Skin epidermis (tissue), 12 donors: ENCODE measurements at regions not wholly inside any gene's neighbourhood (a gene's known extent, or its start where the extent isn't known, plus 50 kb on each side); places are given as distances from the start of the nearest gene placed in this dataset.

ENCODE experiments used
- H3K27ac ChIP-seq, 21 experiments: fragments of 200-600 bp; sonication (generic) in 11 of 21; one replicate each; pipeline ENCODE4 v1.5.0; 2020; ENCODE audit warnings: mild to moderate bottlenecking in 3 of 21, inconsistent platforms in 2 of 21, moderate library complexity in 2 of 21
- H3K4me3 ChIP-seq, 7 experiments: fragments of 200-600 bp; sonication (generic) in 2 of 7; one replicate each; pipeline ENCODE4 v1.5.0; 2020; ENCODE audit warnings: inconsistent platforms in 2 of 7, mild to moderate bottlenecking in 2 of 7, moderate library complexity in 1 of 7

GRCh38 chr4:136985683-136986082 is 546.6 kb downstream of the PCDH18 start:
- Histone ChIP-seq H3K4me3 (no peak overlapping the region), H3K27ac (no peak overlapping the region)

DNA sequence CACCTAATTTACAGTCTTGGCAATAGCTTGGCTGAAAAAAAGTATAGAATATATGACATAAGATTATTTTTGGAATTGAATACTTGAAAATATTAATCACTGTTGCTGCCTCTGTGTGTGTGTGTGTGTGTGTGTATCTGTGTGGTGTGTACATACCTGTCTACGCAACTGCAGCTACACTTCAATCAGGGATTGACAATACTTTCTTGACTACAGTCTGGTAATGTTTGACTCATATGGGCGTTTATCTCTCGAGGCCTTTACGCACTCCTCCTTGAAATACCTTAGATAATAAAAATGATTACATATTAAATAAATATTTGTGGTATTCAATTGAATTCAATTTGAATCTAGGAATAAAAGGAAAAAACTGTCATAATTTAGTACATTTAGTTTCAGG is 565.2 kb downstream of the PCDH18 start:
- no peak overlapping the region for H3K4me3 ChIP-seq
- no peak overlapping the region for H3K27ac ChIP-seq

GRCh38 chr4:136965478-136965877 is 566.8 kb downstream of the PCDH18 start:
- H3K4me3 ChIP-seq, result no peak overlapping the region
- no peak overlapping the region for H3K27ac ChIP-seq

DNA sequence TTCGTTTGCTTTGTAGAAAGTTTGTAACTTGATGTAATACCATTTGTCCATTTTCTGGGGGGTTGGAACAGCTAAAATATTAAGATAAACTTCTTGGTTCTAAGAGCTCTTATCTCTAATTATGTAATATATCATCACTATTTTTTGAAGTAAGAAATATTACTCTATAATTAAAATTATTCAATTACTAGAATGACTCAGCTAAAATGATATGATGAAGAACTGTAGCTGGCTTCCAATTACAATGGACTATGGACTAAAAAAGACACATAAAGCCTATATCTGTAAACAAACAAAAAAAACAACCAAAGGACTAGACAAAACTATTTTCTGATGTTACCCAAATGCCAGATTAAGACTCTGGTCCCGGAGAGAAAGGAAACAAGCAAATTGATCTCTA is 569.4 kb downstream of the PCDH18 start:
- H3K27ac ChIP-seq, result no peak overlapping the region
- no peak overlapping the region for H3K4me3 ChIP-seq

GRCh38 chr4:136946307-136946907 is 585.9 kb downstream of the PCDH18 start:
- no peak overlapping the region for H3K4me3 ChIP-seq
- H3K27ac ChIP-seq, result no peak overlapping the region

DNA sequence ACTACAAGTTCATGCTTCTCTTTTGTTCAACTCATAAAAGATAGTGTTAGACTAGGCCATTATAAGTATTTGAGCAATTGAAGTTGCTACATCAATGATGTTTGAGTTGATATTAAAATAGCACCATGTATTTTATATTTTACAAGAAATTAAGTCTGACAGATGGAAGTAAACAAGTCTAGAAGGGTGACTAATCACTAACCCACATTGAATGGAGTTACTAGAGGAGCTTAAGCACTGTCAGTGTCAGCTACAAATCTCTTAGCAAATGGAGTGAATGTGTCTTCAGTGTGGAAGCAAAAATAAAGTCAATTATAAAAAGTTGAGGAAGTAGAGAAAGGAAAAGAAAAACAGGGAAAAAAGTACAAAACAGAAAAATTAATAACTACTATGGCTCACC is 592.5 kb downstream of the PCDH18 start:
- Histone ChIP-seq H3K4me3 (no peak overlapping the region), H3K27ac (no peak overlapping the region)

DNA sequence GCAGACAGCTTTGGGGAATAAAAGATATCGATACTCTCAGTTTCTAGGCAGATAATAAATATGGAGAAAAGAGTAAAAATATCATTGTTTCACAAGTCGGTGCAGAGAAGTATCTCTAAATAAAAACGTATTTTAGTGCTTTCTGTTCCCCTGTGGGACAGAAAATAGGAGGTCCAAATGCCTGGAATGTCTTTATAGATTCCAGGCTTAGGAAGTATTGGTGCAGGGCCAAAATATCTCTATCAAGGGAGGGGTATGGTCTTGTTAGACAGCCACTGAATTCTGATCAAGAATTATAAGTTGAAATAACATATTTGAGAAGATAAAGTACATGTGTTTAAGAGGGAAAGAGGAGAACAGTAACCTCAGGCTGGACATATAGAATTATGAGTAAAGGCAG is 596.4 kb downstream of the PCDH18 start:
- no peak overlapping the region for H3K27ac ChIP-seq

GRCh38 chr4:136935305-136935704 is 597.0 kb downstream of the PCDH18 start:
- no peak overlapping the region for H3K27ac ChIP-seq
- H3K4me3 ChIP-seq, result no peak overlapping the region

More for the DNA sequence above, 596.4 kb downstream of the PCDH18 start:
- H3K4me3 ChIP-seq, result no peak overlapping the region

- no peak overlapping the region for H3K27ac ChIP-seq
- H3K4me3 ChIP-seq, result no peak overlapping the region
These were observed 597.7 kb downstream of the PCDH18 start for GRCh38 chr4:136934601-136935000.

DNA sequence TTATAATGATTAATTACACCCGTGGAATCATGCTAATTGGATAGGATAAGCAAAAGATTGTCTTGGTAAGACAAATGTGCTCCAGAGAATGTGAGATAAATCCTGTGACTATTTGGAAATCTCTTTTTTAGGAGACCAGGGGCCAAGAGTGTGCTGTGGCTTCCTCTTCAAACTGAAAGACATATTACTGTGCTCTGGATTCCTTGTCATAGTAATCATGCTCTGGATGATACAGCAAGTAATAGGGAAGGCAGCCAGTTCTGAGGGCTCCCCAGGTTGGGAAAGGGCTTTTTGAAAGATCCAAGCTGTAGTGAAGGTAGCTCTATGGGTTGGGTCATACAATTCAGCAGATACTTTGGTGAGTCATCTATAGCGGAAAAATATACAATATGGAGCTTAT is 600.5 kb downstream of the PCDH18 start:
- H3K4me3 ChIP-seq, result no peak overlapping the region
- H3K27ac ChIP-seq, result no peak overlapping the region

GRCh38 chr4:136928957-136929411 is 603.3 kb downstream of the PCDH18 start:
- Histone ChIP-seq H3K27ac (no peak overlapping the region), H3K4me3 (no peak overlapping the region)

DNA sequence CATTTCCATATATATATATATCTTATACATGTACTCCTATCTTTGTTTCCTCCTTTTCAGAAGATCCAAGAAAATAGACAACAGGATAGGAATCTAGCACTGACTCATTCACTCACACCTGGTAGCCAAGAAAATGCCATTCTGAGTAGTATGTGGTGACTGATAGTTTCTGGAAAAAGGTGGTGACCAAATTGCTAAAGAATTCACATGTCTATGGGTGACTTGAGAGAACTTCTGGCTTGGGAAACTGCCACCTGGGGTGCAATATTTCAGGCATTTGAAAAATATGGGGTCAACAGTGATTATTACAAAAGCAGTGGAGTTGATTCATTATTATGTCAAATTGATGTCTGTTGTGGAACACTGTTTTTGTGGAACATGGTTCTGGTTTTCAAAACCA is 605.1 kb downstream of the PCDH18 start:
- Histone ChIP-seq H3K4me3 (no peak overlapping the region), H3K27ac (no peak overlapping the region)

DNA sequence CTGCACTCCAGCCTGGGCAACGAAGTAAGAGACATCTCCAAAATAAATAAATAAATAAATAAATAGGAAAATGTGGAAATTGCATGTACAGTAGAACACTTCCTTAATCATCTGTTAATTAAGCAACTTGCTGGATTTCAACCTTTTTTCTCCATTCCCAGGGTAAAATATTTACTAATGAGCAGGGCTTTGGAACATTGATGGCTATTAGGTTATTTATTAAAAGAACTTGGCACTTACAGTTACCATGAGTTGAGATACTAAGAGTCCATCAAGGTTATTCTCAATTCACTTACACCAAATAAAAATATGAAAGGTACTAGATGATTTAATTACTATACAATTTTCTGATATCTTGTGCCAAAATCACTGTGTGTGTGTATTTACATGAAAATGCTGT is 607.1 kb downstream of the PCDH18 start:
- H3K27ac ChIP-seq, result no peak overlapping the region
- no peak overlapping the region for H3K4me3 ChIP-seq

GRCh38 chr4:136922066-136922465 is 610.2 kb downstream of the PCDH18 start:
- H3K27ac ChIP-seq, result no peak overlapping the region
- H3K4me3 ChIP-seq, result no peak overlapping the region

DNA sequence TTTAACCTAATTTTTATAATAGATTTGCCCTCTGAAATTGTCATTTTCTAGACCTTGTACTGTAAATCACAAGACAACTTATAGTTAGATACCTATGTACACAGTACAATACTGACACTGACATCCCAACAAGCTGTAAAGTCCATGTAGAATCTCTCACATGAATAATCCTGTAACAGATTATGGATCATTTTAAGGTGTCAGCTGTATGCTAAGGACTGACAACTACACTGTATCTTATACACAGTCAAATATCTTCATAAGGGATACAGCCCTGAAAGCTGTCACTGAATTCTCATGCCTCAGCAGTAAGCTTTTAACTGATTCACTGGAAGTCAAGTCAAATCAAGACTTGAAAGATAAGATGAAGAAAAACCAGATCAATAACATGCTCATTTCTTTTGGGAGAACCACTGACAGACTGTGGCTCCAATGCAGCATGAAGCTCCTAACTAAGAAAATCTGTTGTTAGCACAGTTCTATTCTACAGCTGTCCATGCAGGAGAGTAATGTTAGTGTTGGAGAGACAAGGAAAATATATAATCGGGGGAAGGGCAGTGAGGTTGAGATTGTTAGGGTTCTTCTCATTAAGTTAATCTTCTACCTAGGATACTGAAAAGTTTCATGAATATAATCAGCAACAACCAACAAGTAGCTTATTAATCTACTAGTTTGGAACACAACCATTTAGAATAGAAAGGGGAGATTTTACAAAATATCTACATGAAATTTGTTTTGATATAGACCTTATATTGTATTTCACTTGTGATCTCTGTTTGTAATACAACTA is 612.0 kb downstream of the PCDH18 start:
- Histone ChIP-seq H3K4me3 (no peak overlapping the region), H3K27ac (no peak overlapping the region)

DNA sequence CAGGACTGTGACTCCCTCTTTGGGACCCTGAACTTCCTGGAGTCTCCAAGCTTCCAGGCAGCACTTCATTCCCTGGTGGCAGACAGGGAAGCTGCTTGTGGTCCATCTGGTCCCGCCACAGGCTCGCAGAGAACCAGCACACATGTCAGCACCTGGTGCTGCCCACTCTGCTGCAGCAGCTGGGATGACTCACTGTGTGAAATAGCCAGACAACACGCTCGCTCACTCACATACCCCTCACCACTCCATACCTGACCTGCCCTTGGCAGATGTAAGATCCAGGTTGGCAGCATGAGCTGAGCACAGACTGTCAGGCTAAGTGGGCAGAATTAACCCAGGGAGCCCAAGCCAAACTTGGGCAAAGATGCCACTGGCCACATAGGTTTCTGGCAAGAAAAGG is 613.5 kb downstream of the PCDH18 start:
- Histone ChIP-seq H3K4me3 (no peak overlapping the region), H3K27ac (no peak overlapping the region)

GRCh38 chr4:136917312-136918110 is 614.8 kb downstream of the PCDH18 start:
- no peak overlapping the region for H3K4me3 ChIP-seq

DNA sequence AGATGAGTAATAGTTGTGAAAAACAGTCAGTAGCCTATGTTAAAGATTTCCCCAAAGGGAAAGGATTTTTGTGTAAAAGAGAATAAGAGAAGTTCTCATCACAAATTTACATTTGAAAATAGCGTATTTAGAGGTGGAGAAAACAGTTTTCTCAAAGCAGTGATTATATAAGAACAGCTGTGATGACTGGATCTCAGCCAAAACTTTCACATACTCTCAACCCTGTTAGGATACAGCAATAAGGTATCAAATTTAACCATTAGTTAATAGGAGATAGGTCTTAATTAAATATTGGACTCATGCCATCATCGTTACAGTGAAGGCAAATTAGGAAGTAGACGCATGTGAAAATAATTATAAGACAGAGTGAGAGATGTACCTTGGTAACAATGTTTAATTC is 622.7 kb downstream of the PCDH18 start:
- H3K4me3 ChIP-seq, result no peak overlapping the region
- no peak overlapping the region for H3K27ac ChIP-seq

More at GRCh38 chr4:136917312-136918110, 614.8 kb downstream of the PCDH18 start:
- H3K27ac ChIP-seq, result no peak overlapping the region

- Histone ChIP-seq H3K4me3 (no peak overlapping the region), H3K27ac (no peak overlapping the region)
These were observed 624.2 kb downstream of the PCDH18 start for GRCh38 chr4:136908122-136908521.

DNA sequence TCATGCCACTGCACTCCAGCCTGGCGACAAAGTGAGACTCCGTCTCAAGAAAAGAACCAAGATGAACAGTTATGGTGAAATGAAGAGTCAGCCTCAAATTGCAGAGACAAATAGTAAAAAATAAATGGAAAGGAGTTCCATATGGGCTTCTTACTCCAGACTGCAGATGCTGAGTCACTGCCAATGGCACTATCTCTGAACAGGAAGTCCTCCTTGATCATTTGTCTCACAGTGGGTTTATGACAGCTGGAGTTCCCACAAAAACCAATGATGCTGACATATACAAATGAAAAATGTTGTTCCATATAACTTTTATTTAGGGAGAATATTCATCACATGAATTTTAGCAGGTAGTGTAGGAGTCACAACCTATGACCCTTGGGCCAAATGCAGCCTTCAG is 631.6 kb downstream of the PCDH18 start:
- no peak overlapping the region for H3K4me3 ChIP-seq
- no peak overlapping the region for H3K27ac ChIP-seq
